ENCODE measurements at regions not wholly inside any gene's neighbourhood (a gene's known extent, or its start where the extent isn't known, plus 50 kb on each side); places are given as distances from the start of the nearest gene placed in this dataset.

DNA sequence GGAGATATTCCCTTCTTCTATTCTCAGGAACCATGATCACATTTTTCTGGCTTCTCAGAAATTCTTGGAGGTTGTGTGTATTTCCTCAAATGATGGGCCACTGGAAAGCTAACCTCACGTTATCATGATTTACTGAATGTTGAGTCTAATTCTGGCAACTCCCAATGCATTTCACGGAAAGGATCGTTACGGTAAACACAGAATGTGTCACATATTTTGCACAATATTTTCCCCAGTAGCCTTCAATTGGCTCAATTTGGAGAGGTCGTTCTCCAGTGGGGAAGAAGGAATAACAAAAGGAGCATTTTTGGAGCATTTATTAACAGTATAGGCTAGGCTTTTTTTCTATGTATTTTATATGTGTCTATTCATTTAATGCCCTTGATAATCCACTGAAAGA is 450.3 kb downstream of the HAPSTR1 start:
- TF ChIP-seq, protein P1, sequence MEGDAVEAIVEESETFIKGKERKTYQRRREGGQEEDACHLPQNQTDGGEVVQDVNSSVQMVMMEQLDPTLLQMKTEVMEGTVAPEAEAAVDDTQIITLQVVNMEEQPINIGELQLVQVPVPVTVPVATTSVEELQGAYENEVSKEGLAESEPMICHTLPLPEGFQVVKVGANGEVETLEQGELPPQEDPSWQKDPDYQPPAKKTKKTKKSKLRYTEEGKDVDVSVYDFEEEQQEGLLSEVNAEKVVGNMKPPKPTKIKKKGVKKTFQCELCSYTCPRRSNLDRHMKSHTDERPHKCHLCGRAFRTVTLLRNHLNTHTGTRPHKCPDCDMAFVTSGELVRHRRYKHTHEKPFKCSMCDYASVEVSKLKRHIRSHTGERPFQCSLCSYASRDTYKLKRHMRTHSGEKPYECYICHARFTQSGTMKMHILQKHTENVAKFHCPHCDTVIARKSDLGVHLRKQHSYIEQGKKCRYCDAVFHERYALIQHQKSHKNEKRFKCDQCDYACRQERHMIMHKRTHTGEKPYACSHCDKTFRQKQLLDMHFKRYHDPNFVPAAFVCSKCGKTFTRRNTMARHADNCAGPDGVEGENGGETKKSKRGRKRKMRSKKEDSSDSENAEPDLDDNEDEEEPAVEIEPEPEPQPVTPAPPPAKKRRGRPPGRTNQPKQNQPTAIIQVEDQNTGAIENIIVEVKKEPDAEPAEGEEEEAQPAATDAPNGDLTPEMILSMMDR (IDR thresholded peaks at IDR 0.05): no peak
- TF ChIP-seq POLR2A (IDR thresholded peaks at IDR 0.05): no peak

Measured in sigmoid colon (tissue), 3 donors.